SU-DHL-6 (cell line): ENCODE measurements at regions not wholly inside any gene's neighbourhood (a gene's known extent, or its start where the extent isn't known, plus 50 kb on each side); places are given as distances from the start of the nearest gene placed in this dataset.

Experiments used
- H2AFZ ChIP-seq: fragments of 200-600 bp; sonication (generic); 2 replicates; pipeline ENCODE4 v1.6.1; 2014; ENCODE audit warnings: low read depth, mild to moderate bottlenecking, moderate library complexity, mixed read lengths, antibody characterized with exemption, low read length; ENCODE audit not compliant: severe bottlenecking
- H3F3A ChIP-seq: fragments of 200-600 bp; shearing (Covaris generic); 2 replicates; pipeline ENCODE4 v1.6.0; 2016; ENCODE audit warnings: antibody characterized with exemption, mild to moderate bottlenecking; ENCODE audit not compliant: insufficient read depth
- H3K27ac ChIP-seq: fragments of 200-600 bp; sonication (generic); 2 replicates; pipeline ENCODE4 v1.5.1; 2016; ENCODE audit warnings: low read depth, mild to moderate bottlenecking, low read length, moderate library complexity, mixed read lengths
- H3K27me3 ChIP-seq: fragments of 200-600 bp; sonication (generic), shearing (Covaris generic); 2 replicates; pipeline ENCODE4 v1.6.0; 2014; ENCODE audit warnings: mild to moderate bottlenecking, low read length
- H3K36me3 ChIP-seq: fragments of 200-600 bp; sonication (generic); 2 replicates; pipeline ENCODE4 v1.6.1; 2014; ENCODE audit warnings: mild to moderate bottlenecking, low read length, mixed read lengths
- H3K4me2 ChIP-seq: fragments of 300-600, 200-600 bp; shearing (Covaris generic), sonication (generic); 2 replicates; pipeline ENCODE4 v1.6.0; 2014; ENCODE audit warnings: low read length, low read depth, mild to moderate bottlenecking; ENCODE audit not compliant: poor library complexity, severe bottlenecking
- H3K4me3 ChIP-seq: fragments of 200-600 bp; sonication (generic); 2 replicates; pipeline ENCODE4 v1.5.1; 2014; ENCODE audit warnings: antibody characterized with exemption, low read length, mild to moderate bottlenecking, mixed read lengths; ENCODE audit not compliant: insufficient read depth, poor library complexity, severe bottlenecking
- H3K79me2 ChIP-seq: fragments of 200-600 bp; sonication (generic); 2 replicates; pipeline ENCODE4 v1.6.1; 2014; ENCODE audit warnings: mild to moderate bottlenecking, low read length, moderate library complexity; ENCODE audit not compliant: insufficient read depth
- H3K9ac ChIP-seq: fragments of 200-600 bp; sonication (generic); 2 replicates; pipeline ENCODE4 v1.7.0; 2014; ENCODE audit warnings: mild to moderate bottlenecking, low read length
- H3K9me2 ChIP-seq: fragments of 200-600 bp; sonication (generic); replicated peaks from 2 replicates; pipeline ENCODE4 v1.6.1; 2014; ENCODE audit warnings: low read length; ENCODE audit not compliant: insufficient read depth
- H3K9me3 ChIP-seq: fragments of 200-600 bp; sonication (generic); 2 replicates; pipeline ENCODE4 v1.6.1; 2014; ENCODE audit warnings: low read length, mixed read lengths; ENCODE audit not compliant: insufficient read depth
- H4K20me1 ChIP-seq: fragments of 200-600 bp; sonication (generic); 2 replicates; pipeline ENCODE4 v1.6.1; 2014; ENCODE audit warnings: low read depth, mild to moderate bottlenecking, antibody characterized with exemption, low read length, moderate library complexity, mixed read lengths
- EZH2phosphoT487 ChIP-seq: fragments of 200-600 bp; sonication (generic), shearing (Covaris generic); conservative IDR thresholded peaks from 2 replicates; pipeline ENCODE4 v1.6.1; 2018; ENCODE audit warnings: mild to moderate bottlenecking, antibody characterized with exemption, low read length, moderate library complexity, mixed read lengths
- TF ChIP-seq, protein P1 (sequence below): fragments of 200-600 bp; sonication (generic); IDR thresholded peaks from one replicate; pipeline ENCODE4 v1.5.1; 2017; ENCODE audit warnings: antibody characterized with exemption, mild to moderate bottlenecking, low read length, moderate library complexity; ENCODE audit not compliant: insufficient read depth, poor library complexity, severe bottlenecking

DNA sequence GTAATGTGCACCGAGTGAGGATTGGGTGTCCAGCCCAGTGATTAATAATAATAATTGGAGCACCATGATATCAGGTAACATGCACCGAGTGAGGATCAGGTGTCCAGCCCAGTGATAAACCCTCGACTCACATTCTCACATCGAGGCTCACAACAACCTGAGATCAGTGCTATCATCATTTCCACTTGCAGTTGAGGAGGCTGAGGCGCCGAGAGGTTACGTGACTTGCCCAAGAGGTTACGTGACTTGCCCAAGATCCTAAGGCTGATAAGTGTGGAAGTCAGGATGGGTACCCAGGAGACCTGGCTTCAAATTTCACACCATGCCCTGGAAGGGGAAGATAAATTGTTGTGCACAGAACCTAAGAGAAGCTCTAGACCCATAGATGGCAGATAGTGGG is 189.4 kb downstream of the MED10 start:
- H3K9ac ChIP-seq: peak overlapping the region; percentile 35
- peaks cover 19% of the 10 kb centered on the region for H3F3A ChIP-seq
- no peaks in the 10 kb centered on the region for H3K36me3 ChIP-seq
- H3K27ac ChIP-seq: peak overlapping the region; percentile 94
- no peaks in the 10 kb centered on the region for H3K9me3 ChIP-seq
- no peaks in the 10 kb centered on the region for H3K27me3 ChIP-seq
- no peak overlapping the region for H2AFZ ChIP-seq
- TF ChIP-seq, protein P1, sequence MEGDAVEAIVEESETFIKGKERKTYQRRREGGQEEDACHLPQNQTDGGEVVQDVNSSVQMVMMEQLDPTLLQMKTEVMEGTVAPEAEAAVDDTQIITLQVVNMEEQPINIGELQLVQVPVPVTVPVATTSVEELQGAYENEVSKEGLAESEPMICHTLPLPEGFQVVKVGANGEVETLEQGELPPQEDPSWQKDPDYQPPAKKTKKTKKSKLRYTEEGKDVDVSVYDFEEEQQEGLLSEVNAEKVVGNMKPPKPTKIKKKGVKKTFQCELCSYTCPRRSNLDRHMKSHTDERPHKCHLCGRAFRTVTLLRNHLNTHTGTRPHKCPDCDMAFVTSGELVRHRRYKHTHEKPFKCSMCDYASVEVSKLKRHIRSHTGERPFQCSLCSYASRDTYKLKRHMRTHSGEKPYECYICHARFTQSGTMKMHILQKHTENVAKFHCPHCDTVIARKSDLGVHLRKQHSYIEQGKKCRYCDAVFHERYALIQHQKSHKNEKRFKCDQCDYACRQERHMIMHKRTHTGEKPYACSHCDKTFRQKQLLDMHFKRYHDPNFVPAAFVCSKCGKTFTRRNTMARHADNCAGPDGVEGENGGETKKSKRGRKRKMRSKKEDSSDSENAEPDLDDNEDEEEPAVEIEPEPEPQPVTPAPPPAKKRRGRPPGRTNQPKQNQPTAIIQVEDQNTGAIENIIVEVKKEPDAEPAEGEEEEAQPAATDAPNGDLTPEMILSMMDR: no peak
- TF ChIP-seq EZH2phosphoT487: no peak
- no peaks in the 10 kb centered on the region for H3K9me2 ChIP-seq
- H3K4me2 ChIP-seq: peak overlapping the region; percentile 76
- no peaks in the 10 kb centered on the region for H3K79me2 ChIP-seq
- H4K20me1 ChIP-seq: no peaks in the 10 kb centered on the region
- H3K4me3 ChIP-seq: peak overlapping the region; percentile 24

DNA sequence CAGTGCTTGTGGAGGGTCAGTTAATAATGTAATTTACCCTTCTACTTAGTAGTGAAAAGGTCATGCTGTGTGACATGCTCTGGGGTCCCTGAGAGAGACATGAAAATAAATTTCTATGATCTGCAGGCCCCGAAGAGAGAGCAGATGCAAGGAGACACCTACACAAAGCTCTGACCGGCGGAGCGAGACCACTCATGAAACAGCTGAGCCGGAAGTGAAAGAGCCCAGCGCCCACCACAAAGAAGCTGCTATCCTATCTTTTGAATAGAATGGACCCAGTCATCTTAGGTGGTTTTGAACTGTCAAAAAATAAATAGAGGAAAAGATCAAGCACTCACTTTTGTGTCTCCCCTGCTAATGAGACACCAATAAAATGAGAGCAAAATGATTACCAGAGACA is 190.0 kb downstream of the MED10 start:
- peaks cover 19% of the 10 kb centered on the region for H3F3A ChIP-seq
- H3K4me3 ChIP-seq: peak overlapping the region; percentile 24
- H3K9me3 ChIP-seq: no peaks in the 10 kb centered on the region
- no peaks in the 10 kb centered on the region for H3K9me2 ChIP-seq
- H2AFZ ChIP-seq: peak overlapping the region; percentile 15
- peak overlapping the region; percentile 94 for H3K27ac ChIP-seq
- H3K4me2 ChIP-seq: peak overlapping the region; percentile 76
- no peaks in the 10 kb centered on the region for H4K20me1 ChIP-seq
- peak overlapping the region; percentile 51 for H3K9ac ChIP-seq
- no peaks in the 10 kb centered on the region for H3K27me3 ChIP-seq
- no peaks in the 10 kb centered on the region for H3K36me3 ChIP-seq
- H3K79me2 ChIP-seq: no peaks in the 10 kb centered on the region
- TF ChIP-seq, protein P1: no peak
- no peak for TF ChIP-seq EZH2phosphoT487

DNA sequence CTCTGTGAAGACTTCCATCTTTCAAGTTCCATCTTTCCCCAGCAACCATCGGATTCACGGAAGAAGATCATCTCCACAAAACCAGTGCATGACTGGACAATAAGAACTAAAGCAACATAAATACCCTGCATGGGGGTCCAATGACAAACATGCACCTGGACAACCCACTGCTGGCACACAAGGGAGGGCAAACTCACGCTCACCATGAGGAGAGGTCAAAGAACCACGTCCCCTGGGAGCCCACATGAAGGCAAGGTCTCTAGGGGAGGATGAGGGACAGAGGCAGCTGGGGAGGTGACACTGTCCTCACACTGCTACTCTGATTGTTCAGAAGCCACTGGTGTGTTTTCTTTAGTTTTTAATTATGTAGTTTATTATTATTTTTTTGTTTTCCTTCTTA is 190.8 kb downstream of the MED10 start:
- no peaks in the 10 kb centered on the region for H3K27me3 ChIP-seq
- peak overlapping the region; percentile 76 for H3K4me2 ChIP-seq
- no peaks in the 10 kb centered on the region for H4K20me1 ChIP-seq
- peak overlapping the region; percentile 23 for H2AFZ ChIP-seq
- peaks cover 19% of the 10 kb centered on the region for H3F3A ChIP-seq
- peak overlapping the region; percentile 94 for H3K27ac ChIP-seq
- no peaks in the 10 kb centered on the region for H3K9me2 ChIP-seq
- peak overlapping the region; percentile 51 for H3K9ac ChIP-seq
- no peak overlapping the region for H3K4me3 ChIP-seq
- H3K79me2 ChIP-seq: no peaks in the 10 kb centered on the region
- no peaks in the 10 kb centered on the region for H3K36me3 ChIP-seq
- no peaks in the 10 kb centered on the region for H3K9me3 ChIP-seq
- no peak for TF ChIP-seq EZH2phosphoT487
- TF ChIP-seq, protein P1: no peak

DNA sequence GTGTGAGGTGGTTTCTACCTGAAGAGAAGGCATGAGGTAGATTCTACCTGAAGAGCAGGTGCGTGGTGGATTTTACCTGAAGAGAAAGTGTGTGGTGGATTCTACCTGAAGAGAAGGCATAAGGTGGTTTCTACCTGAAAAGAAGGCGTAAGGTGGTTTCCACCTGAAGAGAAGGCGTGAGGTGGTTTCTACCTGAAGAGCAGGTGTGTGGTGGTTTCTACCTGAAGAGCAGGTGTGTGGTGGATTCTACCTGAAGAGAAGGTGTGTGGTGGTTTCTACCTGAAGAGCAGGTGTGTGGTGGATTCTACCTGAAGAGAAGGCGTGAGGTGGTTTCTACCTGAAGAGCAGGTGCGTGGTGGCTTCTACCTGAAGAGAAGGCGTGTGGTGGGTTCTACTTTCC is 192.8 kb downstream of the MED10 start:
- TF ChIP-seq, protein P1: no peak
- peaks cover 10% of the 10 kb centered on the region for H3F3A ChIP-seq
- no peaks in the 10 kb centered on the region for H3K79me2 ChIP-seq
- no peak overlapping the region for H3K9ac ChIP-seq
- H3K27me3 ChIP-seq: no peaks in the 10 kb centered on the region
- no peak overlapping the region for H3K27ac ChIP-seq
- no peak overlapping the region for H3K4me2 ChIP-seq
- no peaks in the 10 kb centered on the region for H4K20me1 ChIP-seq
- H3K9me3 ChIP-seq: no peaks in the 10 kb centered on the region
- no peak overlapping the region for H2AFZ ChIP-seq
- H3K9me2 ChIP-seq: no peaks in the 10 kb centered on the region
- no peak overlapping the region for H3K4me3 ChIP-seq
- H3K36me3 ChIP-seq: no peaks in the 10 kb centered on the region
